ENCODE measurements at regions not wholly inside any gene's neighbourhood (a gene's known extent, or its start where the extent isn't known, plus 50 kb on each side); places are given as distances from the start of the nearest gene placed in this dataset.

DNA sequence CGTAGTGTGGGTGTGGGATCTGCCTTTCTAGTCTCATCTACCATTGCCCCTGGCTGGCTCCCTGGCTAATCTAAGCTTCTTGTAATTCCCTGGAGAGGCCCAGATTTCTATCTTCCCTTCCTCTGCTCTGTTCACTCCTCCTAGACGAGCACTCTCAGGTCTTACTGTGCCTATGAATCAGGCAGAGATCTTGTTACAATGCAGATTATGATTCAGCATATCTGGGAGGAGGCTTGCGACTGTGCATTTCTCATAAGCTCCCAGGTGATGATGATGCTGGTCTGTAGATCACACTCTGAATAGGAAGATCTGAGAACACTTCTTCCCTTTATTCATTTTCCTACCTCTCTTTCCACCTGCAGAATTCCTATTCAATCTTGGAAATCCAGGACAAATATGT lies 200.1 kb downstream of the CBLN1 start:
- peaks cover 9% of the 10 kb centered on the region for H3K9me3 Mint-ChIP-seq
- no peaks in the 10 kb centered on the region for H3K36me3 Mint-ChIP-seq
- TF ChIP-seq, protein P1, sequence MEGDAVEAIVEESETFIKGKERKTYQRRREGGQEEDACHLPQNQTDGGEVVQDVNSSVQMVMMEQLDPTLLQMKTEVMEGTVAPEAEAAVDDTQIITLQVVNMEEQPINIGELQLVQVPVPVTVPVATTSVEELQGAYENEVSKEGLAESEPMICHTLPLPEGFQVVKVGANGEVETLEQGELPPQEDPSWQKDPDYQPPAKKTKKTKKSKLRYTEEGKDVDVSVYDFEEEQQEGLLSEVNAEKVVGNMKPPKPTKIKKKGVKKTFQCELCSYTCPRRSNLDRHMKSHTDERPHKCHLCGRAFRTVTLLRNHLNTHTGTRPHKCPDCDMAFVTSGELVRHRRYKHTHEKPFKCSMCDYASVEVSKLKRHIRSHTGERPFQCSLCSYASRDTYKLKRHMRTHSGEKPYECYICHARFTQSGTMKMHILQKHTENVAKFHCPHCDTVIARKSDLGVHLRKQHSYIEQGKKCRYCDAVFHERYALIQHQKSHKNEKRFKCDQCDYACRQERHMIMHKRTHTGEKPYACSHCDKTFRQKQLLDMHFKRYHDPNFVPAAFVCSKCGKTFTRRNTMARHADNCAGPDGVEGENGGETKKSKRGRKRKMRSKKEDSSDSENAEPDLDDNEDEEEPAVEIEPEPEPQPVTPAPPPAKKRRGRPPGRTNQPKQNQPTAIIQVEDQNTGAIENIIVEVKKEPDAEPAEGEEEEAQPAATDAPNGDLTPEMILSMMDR (conservative IDR thresholded peaks at IDR 0.05) = no peak
- H3K4me3 Mint-ChIP-seq = no peak overlapping the region
- no peak for DNase-seq (ENCODE audit: extremely low spot score, unreplicated experiment)
- no peaks in the 10 kb centered on the region for H3K27me3 Mint-ChIP-seq
- H3K4me1 Mint-ChIP-seq (ENCODE audit: unreplicated experiment) = no peaks in the 10 kb centered on the region
- no peak overlapping the region for H3K27ac Mint-ChIP-seq

DNA sequence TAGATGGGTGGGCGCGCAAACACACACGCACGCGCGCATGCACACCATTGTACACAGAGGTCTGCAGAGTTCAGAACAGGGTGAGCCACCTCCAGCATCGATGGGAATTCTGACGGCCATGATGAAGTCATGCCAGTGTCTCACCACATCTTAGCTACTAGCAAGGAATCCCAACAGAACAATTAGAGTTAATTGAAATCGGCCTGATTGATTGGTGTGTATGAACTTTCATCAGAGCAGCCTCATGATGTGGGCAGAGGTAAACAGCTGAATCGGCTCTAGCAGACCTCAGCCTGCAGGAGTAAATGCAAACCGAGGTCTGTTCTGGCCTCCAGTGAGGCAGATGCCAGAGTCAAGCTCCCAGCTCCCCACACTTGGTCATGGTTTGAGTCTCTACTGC lies 200.6 kb downstream of the CBLN1 start:
- TF ChIP-seq, protein P1 (conservative IDR thresholded peaks at IDR 0.05) = no peak
- DNase-seq (ENCODE audit: extremely low spot score, unreplicated experiment) = no peak
- Mint-ChIP-seq H3K4me3 (no peak overlapping the region), H3K36me3 (no peaks in the 10 kb centered on the region), H3K4me1 (ENCODE audit: unreplicated experiment) (no peaks in the 10 kb centered on the region), H3K27me3 (no peaks in the 10 kb centered on the region), H3K9me3 (peaks cover 9% of the 10 kb centered on the region), H3K27ac (no peak overlapping the region)

DNA sequence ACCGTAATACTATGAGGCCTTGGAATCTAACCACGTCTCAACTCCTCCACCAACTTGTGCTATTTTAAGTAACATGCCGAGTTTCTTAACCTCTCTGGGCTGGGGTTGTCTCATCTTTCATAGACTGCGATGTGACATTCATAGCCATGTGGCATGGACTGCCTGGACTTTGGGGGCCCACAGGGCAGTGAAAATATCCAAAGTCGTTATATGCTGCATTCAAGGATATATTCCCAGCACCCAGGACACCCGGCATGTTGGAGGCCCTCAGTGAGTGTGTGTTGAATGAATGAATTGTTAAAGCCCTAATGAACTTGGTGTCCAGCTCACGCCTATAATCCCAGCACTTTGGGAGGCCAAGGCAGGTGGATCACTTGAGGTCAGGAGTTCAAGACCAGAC lies 203.1 kb downstream of the CBLN1 start:
- Mint-ChIP-seq H3K4me1 (ENCODE audit: unreplicated experiment) (no peaks in the 10 kb centered on the region), H3K36me3 (no peaks in the 10 kb centered on the region), H3K4me3 (no peak overlapping the region), H3K27ac (no peak overlapping the region), H3K9me3 (no peaks in the 10 kb centered on the region), H3K27me3 (no peaks in the 10 kb centered on the region)
- TF ChIP-seq, protein P1 (conservative IDR thresholded peaks at IDR 0.05) = no peak
- DNase-seq (ENCODE audit: extremely low spot score, unreplicated experiment) = no peak

DNA sequence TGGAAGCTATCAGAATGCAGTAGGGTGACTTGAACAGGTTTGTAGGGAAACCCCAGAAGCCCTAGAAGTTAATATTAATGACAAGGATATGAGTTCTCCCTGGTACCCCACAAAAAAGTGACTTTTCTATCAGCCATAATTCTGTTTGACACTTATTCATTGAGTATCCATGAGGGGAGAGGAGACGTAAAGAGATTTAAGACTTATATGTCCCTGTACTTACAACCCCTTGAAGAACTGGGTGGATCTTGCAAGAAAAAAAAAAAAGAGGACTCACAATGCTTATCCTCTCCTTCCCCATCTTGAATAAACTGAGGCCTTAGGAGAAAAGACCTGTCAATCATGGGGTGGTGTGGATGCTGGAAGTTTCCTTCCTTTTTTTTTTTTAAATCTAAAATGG lies 203.5 kb downstream of the CBLN1 start:
- Mint-ChIP-seq H3K4me1 (ENCODE audit: unreplicated experiment) (no peaks in the 10 kb centered on the region), H3K4me3 (no peak overlapping the region), H3K9me3 (no peaks in the 10 kb centered on the region), H3K27me3 (no peaks in the 10 kb centered on the region), H3K36me3 (no peaks in the 10 kb centered on the region), H3K27ac (no peak overlapping the region)
- TF ChIP-seq, protein P1 (conservative IDR thresholded peaks at IDR 0.05) = no peak
- no peak for DNase-seq (ENCODE audit: extremely low spot score, unreplicated experiment)

DNA sequence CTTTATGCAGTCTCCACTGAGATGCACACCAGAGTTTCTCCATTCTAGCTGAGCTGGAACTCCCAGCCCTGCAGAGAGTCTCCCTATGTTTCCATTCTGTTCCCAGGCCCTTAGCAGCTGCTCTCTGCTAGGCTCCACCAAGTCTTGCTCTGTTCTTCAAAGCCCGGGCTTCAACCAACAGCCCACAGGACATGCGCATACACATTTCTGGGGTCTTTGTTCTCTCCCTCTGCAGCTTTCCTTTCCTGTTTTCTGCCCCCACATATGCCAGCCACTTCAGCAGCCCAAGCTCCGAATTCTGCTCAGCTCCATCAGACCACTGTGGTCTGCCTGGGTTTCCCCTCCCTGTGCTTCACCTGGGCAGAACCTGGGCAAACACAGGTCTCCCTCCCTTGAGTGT lies 205.9 kb downstream of the CBLN1 start:
- H3K27me3 Mint-ChIP-seq = no peaks in the 10 kb centered on the region
- no peak overlapping the region for H3K27ac Mint-ChIP-seq
- no peaks in the 10 kb centered on the region for H3K9me3 Mint-ChIP-seq
- no peaks in the 10 kb centered on the region for H3K4me1 Mint-ChIP-seq (ENCODE audit: unreplicated experiment)
- DNase-seq (ENCODE audit: extremely low spot score, unreplicated experiment) = no peak
- TF ChIP-seq, protein P1 (conservative IDR thresholded peaks at IDR 0.05) = no peak
- H3K36me3 Mint-ChIP-seq = no peaks in the 10 kb centered on the region
- no peak overlapping the region for H3K4me3 Mint-ChIP-seq

DNA sequence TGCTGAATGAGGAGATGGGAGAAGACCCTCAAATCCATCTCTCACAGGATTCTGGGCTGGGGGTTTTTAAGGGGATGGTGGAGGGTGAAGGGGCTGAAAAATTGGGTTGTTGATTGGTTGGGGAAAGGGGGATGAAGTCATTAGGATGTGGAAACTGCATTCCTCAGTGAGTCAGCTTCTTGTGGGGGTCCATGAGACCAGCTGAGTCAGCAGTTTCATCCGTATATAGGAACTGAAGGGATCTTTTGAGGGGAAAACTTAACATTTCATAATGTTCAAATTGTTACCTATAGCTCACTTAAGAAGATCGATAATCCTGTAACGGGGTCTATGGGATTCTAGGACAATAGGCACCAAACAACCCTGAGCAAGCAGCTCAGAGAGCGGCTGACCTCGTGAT lies 213.4 kb downstream of the CBLN1 start:
- no peak for DNase-seq (ENCODE audit: extremely low spot score, unreplicated experiment)
- H3K27ac Mint-ChIP-seq = no peak overlapping the region
- no peak overlapping the region for H3K4me3 Mint-ChIP-seq
- no peaks in the 10 kb centered on the region for H3K36me3 Mint-ChIP-seq
- TF ChIP-seq, protein P1 (conservative IDR thresholded peaks at IDR 0.05) = no peak
- no peaks in the 10 kb centered on the region for H3K4me1 Mint-ChIP-seq (ENCODE audit: unreplicated experiment)
- H3K27me3 Mint-ChIP-seq = peaks cover 4% of the 10 kb centered on the region
- H3K9me3 Mint-ChIP-seq = no peaks in the 10 kb centered on the region

Measured in type B pancreatic cell (in vitro differentiated cells).